NCI-H2227 treated with DMSO at 0.1 percent for 48 hours (cell line): ENCODE measurements at regions not wholly inside any gene's neighbourhood (a gene's known extent, or its start where the extent isn't known, plus 50 kb on each side); places are given as distances from the start of the nearest gene placed in this dataset.

ENCODE experiments used
- DNase-seq: peaks from one replicate; lab custom pipeline; 2025; lab: John Stamatoyannopoulos, UW

DNA sequence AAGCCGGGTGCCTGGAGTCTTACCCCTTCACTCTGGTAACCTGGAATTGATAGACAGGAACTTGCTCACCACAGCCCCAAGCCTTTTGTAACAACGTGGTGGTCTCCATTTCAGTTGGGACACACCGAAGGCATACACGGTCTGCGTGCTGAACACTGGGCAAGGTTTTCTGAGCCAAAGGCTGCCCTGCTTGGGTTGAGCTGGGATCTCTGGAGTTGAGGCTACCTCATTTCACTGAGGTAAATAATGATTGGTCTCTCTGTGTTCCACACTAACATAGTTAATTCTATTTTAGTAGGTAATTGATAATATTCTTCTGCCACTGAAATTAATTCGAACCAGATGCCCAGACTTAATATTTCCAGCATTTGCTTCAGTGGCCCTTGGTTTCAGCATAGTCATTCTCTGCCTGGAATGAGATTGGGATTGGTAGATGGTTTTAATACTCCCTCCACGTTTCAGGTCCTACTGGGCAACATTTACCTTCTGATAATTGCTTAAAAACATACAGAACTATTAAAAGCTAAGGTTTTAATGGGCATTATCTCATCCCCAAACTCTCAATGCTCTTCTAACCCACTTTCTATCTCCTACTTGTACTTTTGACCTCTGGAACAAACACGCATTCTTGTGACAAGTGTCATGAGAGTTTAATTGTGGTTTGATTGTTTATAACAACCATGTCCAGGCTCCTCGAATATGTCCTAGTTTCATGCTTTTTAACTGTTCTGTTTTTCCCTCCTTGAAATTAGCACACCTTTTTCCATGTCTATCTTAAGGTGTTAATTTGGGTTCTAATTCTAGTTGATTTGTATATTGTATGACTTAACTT lies 202.3 kb upstream of the KLF6 start:
- DNase-seq: no peak

DNA sequence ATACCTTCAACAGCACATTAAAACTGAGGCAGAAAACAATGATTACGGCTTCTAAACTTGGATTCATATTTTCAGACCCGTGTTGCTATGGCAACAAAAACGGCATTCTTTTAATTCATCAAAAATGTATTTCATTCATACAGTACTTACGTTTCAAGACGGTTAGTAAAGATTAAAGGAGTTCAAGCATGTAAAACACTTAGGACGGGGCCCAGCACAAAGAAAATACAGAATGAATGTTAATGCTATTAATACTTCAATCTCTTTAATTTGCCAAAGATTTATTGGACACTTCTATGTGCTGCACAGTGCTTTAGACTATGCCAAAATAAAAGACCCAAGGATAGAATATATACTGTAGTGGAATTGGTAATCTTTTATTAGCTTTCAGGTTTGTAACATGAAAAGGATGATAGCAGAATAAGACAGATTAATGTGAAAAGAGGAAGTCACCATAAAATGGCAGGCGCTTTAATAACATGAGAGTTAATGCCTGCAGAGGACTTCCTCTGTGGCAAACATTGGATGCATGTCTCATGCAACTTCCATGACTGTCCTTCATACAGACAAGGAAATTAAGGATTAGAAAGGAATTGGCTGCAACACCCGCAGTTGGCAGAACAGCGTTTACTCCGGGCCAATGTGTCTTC lies 201.6 kb upstream of the KLF6 start:
- DNase-seq: no peak

- no peak for DNase-seq
These were observed 197.9 kb upstream of the KLF6 start for GRCh38 chr10:3982746-3983442.

GRCh38 chr10:3981300-3981699 lies 196.3 kb upstream of the KLF6 start:
- DNase-seq: no peak

GRCh38 chr10:3980660-3981059 lies 195.7 kb upstream of the KLF6 start:
- DNase-seq: no peak

DNA sequence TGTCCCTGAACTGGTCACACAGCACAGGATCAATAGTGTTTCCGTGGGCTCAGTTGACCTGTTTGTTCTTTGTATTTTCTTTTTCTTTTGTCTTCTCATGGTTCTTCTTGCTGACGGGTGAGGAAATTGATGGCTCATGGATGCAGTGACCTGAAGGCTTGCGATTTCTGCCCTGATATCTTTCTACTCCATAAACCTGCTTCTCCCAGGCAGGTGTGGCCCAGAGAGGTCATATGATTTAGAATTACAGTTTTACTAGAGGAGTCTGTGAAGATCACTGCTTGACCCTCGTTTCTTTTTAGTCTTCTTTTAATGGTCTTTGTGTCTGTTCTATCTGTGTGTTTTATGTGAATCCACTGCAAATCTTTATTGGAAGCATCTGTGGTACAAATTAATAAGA lies 195.1 kb upstream of the KLF6 start:
- DNase-seq: no peak

- no peak for DNase-seq
These were observed 193.8 kb upstream of the KLF6 start for GRCh38 chr10:3978761-3979160.

- no peak for DNase-seq
These were observed 193.2 kb upstream of the KLF6 start for GRCh38 chr10:3978174-3978573.

- DNase-seq: no peak
These were observed 192.8 kb upstream of the KLF6 start for GRCh38 chr10:3977761-3978160.

DNA sequence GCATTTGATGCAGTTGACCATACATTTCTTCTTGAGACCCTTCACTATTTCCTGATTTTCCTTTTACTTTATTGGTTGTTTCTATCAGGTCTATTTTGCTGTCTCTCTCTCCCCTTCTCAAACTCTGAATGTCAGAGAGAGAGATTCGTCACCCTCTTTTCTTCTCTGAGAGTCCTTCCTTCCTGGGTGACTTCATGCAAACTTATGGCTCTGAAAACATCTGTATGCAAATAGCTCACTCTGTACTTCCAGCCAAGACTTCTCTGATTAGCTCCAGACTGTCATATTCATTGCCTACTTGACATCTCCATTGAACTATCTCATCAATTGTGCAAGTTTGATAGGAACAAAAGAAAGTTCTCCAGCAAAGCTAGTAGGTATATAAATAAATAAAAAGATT lies 191.7 kb upstream of the KLF6 start:
- no peak for DNase-seq

- no peak for DNase-seq
These were observed 191.2 kb upstream of the KLF6 start for GRCh38 chr10:3976171-3976570.

GRCh38 chr10:3975016-3975415 lies 190.0 kb upstream of the KLF6 start:
- no peak for DNase-seq

DNA sequence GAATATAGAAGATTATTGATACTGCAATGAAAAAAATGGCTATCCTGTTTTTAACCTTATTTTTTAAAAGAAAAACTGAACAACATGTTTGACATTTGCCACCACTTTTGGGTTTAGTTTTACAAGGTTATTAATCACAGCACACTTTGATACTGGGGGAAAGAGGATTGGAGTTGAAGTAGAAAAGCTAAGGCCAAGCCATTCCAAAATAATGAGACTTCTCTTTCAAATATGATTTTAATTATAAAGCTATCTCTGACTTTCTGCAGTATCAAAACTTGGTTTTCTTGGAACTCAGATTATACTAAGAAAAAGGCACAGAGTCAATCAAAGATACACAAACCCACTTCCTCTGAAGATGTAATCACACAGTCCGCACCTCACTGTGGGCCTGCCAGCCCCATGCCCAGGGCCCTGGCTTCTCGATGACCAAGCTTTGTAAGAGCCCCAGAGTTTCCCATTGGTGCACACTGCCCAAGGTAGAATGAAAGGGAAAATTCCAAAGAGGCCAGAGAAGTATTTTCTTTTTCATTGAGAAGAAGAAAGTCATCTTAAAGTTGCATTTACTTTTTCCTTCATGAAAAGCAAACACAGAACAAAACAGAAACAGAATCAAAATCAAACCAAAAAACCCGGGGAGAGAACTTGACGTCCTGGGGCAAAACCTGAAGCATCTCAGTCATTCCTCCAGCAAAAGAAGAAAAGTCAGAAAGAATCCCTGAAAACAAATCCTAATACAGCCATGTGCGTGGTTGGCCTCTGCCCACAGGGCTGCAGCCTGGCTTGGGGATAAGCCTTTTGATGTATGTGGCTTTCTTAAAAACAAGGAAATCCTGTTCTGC lies 187.7 kb upstream of the KLF6 start:
- no peak for DNase-seq

- DNase-seq: no peak
These were observed 186.7 kb upstream of the KLF6 start for GRCh38 chr10:3971713-3972112.

DNA sequence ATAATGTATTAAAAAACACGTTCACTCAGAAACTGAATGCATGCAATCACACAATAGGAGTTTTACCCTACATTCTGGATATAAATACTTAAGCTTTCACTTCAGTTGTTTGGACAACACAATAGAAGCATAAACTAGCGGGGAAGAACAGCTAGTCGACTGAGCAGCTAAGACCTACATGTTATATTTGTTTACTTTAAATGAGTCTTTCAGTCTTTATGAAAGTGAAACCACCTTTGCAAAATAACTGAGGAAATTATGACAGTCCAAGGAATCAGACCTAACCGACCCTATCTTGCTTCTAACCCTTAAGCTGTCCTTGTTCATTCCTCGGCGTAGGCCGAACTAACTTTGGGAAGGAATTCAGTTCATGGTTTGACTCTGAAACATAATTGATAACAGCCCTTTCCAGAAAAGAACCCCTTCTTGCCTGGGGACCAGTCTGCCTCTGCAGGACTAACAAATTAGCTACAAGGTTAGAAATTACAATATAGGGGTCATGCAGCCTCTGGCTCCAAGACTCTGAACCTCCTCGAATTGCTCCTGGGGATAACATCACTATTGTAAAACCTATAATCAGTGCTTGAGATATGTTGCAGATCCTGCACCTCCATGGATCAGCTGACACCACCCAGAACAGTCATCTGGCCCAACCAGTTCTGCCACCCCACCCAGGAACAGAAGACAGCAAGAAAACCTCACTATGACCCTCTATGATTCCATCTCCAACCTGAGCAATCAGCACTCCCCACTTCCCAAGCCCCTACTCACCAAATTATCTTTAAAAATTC lies 185.1 kb upstream of the KLF6 start:
- no peak for DNase-seq

- DNase-seq: no peak
These were observed 183.7 kb upstream of the KLF6 start for GRCh38 chr10:3968727-3969126.

DNA sequence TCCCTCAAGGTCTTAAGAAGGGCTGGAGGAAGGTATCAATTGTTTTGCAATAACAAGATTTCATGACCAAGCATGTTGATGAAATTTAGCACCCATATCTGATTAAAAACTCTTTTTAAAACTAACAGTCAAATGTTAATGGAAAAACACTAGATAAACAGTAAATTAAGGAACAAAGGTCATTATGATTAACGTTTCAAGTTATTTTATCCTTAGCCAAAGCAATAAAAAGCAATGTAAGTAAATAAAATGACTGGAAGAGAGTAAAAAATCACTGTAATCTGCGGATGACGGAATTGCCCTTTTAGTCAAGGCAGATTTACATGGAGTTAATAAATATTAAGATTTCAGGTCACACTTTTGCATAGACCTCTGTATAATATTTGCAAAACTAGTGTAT lies 179.5 kb upstream of the KLF6 start:
- DNase-seq: no peak

GRCh38 chr10:3963191-3963673 lies 178.2 kb upstream of the KLF6 start:
- no peak for DNase-seq

- no peak for DNase-seq
These were observed 176.1 kb upstream of the KLF6 start for GRCh38 chr10:3961082-3961481.

DNA sequence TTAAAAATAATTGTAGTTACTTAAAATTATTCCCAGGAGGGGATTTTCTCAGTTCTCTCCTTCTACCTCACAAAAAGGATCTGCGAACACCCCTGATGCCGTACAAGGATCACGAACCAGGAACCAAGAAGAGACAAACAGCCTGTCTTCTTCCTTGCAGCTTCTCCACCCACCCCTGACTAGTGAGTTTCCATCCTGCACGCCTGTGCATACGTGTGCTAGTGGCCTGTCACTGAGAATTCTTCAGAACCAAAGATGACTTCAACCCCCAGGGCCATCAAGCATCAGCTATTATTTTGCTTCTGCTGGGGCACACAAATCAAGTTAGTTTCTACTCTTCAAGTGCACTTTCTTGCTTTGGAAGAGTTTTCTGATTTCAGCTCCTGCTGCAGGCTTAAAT lies 175.5 kb upstream of the KLF6 start:
- DNase-seq: no peak
